ENCODE measurements at regions not wholly inside any gene's neighbourhood (a gene's known extent, or its start where the extent isn't known, plus 50 kb on each side); places are given as distances from the start of the nearest gene placed in this dataset.

- no peak for TF ChIP-seq CTCF (conservative IDR thresholded peaks at IDR 0.05 in 1 of 2, IDR thresholded peaks at IDR 0.05 in 1 of 2; ENCODE audit: extremely low read depth in 1 of 2, insufficient read depth in 1 of 2, low read depth in 1 of 2, low read length in 2 of 2)
- no peak for TF ChIP-seq EZH2 (IDR thresholded peaks at IDR 0.05; ENCODE audit: borderline replicate concordance, low read length)
Measured at GRCh38 chrX:128870361-128870760, 652.9 kb downstream of the SMARCA1 start.
